Immature natural killer cell (primary cell): ENCODE measurements at regions not wholly inside any gene's neighbourhood (a gene's known extent, or its start where the extent isn't known, plus 50 kb on each side); places are given as distances from the start of the nearest gene placed in this dataset.

Experiments used
- DNase-seq, 3 donors: peaks; one replicate each; pipeline ENCODE4 v3.0.0; 2022; ENCODE audit warnings: mixed read lengths in 1 of 3
- H3K27ac Mint-ChIP-seq, 6 donors: one replicate each; pipeline ENCODE4 v1.8.0; 2020; ENCODE audit warnings: mixed read lengths in 6 of 6, mild to moderate bottlenecking in 5 of 6, inconsistent platforms in 4 of 6, moderate library complexity in 3 of 6
- H3K27me3 Mint-ChIP-seq, 3 donors: one replicate each; pipeline ENCODE4 v1.8.0; 2020 to 2021; ENCODE audit warnings: low read depth in 3 of 3, mild to moderate bottlenecking in 3 of 3, mixed read lengths in 3 of 3, moderate library complexity in 3 of 3, inconsistent platforms in 1 of 3
- H3K36me3 Mint-ChIP-seq, 3 donors: one replicate each; pipeline ENCODE4 v1.8.0; 2020; ENCODE audit warnings: mixed read lengths in 3 of 3, inconsistent platforms in 2 of 3, mild to moderate bottlenecking in 2 of 3
- H3K4me1 Mint-ChIP-seq, 2 donors: one replicate each; pipeline ENCODE4 v1.8.0; 2020; ENCODE audit warnings: inconsistent platforms in 2 of 2, mild to moderate bottlenecking in 2 of 2, mixed read lengths in 2 of 2, moderate library complexity in 1 of 2
- H3K4me3 Mint-ChIP-seq, 5 donors: one replicate each; pipeline ENCODE4 v1.8.0; 2020; ENCODE audit warnings: mild to moderate bottlenecking in 5 of 5, mixed read lengths in 5 of 5, inconsistent platforms in 3 of 5, moderate library complexity in 3 of 5
- H3K9me3 Mint-ChIP-seq, 6 donors: one replicate each; pipeline ENCODE4 v1.8.0; 2020; ENCODE audit warnings: mild to moderate bottlenecking in 6 of 6, mixed read lengths in 6 of 6, inconsistent platforms in 4 of 6, moderate library complexity in 3 of 6

DNA sequence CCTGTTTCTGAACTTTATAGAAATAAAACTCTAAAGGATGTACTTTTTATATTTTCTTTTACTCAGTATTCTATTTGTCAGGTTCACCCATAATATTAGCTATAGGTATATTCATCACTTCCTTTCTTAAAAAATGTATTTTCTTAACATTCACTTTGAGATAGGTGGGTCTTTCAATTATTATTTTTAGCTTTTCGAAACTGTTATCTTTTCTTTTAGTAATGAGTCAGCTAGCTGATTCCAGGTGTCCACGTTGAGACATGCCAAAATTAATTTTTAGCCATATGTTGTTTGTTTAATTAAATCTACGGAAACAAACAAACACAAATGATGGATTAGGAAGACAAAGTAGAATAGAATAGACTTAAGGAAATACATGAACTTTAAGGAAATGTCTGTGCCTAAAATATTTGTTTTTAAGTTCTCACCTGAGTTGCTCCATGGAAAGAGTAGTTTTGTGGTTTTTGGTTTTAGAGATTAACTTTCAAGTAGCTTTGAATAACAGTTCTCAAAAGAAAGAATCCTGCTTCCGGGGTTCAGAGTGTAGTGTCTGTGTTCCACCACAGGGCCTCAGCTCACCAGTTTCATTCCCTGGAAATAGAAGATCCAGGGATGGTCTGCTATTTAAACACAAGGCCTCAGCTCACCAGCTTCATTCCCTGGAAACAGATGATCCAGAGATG lies 435.0 kb downstream of the HAO1 start:
- no peak for DNase-seq
- Mint-ChIP-seq H3K9me3 (peaks cover 0 to 9% (median 4%) of the 10 kb centered on the region in 6 donors), H3K4me1 (no peaks in the 10 kb centered on the region), H3K36me3 (no peaks in the 10 kb centered on the region), H3K4me3 (no peak overlapping the region), H3K27ac (no peak overlapping the region), H3K27me3 (peaks cover 0 to 3% (median 0%) of the 10 kb centered on the region in 3 donors)

DNA sequence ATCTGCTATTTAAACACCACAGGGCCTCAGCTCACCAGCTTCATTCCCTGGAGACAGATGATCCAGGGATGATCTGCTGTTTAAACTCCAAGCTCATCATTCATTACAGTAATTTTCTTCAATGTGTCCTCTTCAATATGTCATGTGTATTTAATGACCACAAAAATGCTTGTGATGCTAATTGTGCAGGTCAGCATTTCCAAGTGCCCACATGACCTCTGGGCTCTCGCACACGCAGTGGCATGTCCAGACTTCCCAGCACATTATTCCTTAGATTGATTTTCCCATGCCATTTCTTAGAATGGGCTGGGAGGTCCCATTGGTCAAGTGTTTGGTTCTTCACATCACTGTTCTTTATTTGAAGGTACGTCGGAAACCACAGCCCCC lies 434.4 kb downstream of the HAO1 start:
- H3K27me3 Mint-ChIP-seq: peaks cover 0 to 3% (median 0%) of the 10 kb centered on the region in 3 donors
- no peaks in the 10 kb centered on the region for H3K36me3 Mint-ChIP-seq
- H3K27ac Mint-ChIP-seq: no peak overlapping the region
- H3K4me1 Mint-ChIP-seq: no peaks in the 10 kb centered on the region
- no peak overlapping the region for H3K4me3 Mint-ChIP-seq
- no peak for DNase-seq
- H3K9me3 Mint-ChIP-seq: peaks cover 0 to 9% (median 4%) of the 10 kb centered on the region in 6 donors

DNA sequence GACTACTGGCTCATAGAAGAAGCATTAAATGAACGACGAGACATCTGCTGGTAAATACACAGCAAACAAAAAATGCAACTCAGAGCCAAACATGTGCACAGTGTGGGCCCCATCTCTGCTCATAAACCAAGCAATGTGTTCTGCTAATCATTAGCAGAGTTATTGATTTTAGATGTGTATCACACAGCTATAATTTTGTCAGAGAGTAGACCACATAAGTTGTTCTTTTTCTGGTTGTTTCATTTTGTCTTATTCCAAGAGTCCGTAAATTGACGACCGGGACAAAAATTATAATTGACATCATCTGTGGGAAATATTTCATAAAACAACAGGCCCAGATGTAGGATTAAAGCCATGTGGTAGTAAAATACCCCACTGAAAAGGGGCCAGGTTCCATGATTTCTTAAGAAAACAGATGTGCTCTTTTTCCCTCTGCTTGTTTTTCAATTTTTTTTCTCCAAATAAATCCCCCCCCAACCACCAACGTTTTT lies 423.6 kb downstream of the HAO1 start:
- H3K9me3 Mint-ChIP-seq: peaks cover 2 to 15% (median 8%) of the 10 kb centered on the region in 6 donors
- H3K27me3 Mint-ChIP-seq: peaks cover 0 to 3% (median 0%) of the 10 kb centered on the region in 3 donors
- H3K4me3 Mint-ChIP-seq: no peak overlapping the region
- H3K36me3 Mint-ChIP-seq: no peaks in the 10 kb centered on the region
- H3K27ac Mint-ChIP-seq: no peak overlapping the region
- DNase-seq: no peak
- no peaks in the 10 kb centered on the region for H3K4me1 Mint-ChIP-seq

DNA sequence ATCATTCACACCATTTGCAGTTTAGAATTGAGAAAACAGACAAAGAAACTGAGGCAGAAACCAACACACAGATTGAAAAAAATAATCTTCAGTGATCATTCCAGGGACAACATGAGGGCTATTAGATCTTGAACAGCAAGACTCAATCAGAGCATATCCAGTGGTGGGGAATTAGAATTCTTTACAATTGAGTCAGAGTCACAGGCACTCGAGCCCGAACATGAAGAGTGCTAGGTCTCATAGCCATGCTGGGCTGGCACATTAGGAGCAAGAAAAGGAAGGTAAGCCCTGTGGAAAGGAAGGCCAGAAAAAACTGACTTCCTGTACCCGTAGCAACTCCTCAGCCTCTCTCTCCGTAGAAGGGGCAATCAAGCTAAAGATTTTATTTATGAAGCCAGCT lies 419.9 kb downstream of the HAO1 start:
- peaks cover 0 to 2% (median 1%) of the 10 kb centered on the region in 3 donors for H3K27me3 Mint-ChIP-seq
- H3K4me3 Mint-ChIP-seq: no peak overlapping the region
- peaks cover 2 to 25% (median 8%) of the 10 kb centered on the region in 6 donors for H3K9me3 Mint-ChIP-seq
- no peak for DNase-seq
- H3K4me1 Mint-ChIP-seq: no peaks in the 10 kb centered on the region
- H3K27ac Mint-ChIP-seq: no peak overlapping the region
- H3K36me3 Mint-ChIP-seq: no peaks in the 10 kb centered on the region

DNA sequence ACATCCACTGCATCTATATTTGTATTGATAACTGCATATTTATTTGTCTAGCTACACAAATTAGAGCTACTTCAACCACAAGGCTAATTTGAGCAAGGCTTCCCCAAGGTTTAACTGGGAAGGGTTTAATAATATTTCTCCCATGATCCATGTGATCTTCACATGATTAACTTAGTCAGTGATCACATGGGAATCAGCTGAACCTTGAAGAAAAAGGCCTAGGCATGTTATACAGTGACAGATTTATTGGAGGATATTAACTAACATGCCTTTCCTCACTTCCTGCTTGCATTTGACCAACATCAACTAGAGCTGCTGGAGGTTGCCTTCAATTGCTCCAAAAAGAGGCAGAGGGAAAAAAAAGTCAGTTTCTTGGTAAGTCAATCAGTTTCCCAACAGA lies 417.0 kb downstream of the HAO1 start:
- no peak for DNase-seq
- H3K36me3 Mint-ChIP-seq: no peaks in the 10 kb centered on the region
- no peak overlapping the region for H3K27ac Mint-ChIP-seq
- H3K9me3 Mint-ChIP-seq: peaks cover 8 to 25% (median 12%) of the 10 kb centered on the region in 6 donors
- H3K4me3 Mint-ChIP-seq: no peak overlapping the region
- no peaks in the 10 kb centered on the region for H3K4me1 Mint-ChIP-seq
- peaks cover 0 to 1% (median 1%) of the 10 kb centered on the region in 3 donors for H3K27me3 Mint-ChIP-seq

DNA sequence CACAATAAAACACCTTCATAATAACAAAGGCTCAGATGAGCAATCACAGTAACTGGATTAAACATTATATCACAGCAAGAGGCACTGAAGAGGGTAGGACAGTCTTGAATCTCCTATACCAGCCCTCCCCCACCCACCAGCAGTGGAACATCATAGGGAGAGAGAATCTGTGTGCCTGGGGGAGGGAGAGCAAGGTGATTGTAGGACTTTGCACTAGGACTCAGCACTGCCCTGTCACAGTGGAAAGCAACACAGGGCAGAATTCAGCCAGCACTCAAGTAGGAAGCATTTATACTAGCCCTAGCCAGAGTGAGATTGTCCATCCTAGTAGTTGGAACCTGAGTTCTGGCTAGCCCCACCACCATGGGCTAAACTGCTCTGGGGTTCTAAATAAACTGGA lies 400.2 kb downstream of the HAO1 start:
- Mint-ChIP-seq H3K27me3 (no peaks in the 10 kb centered on the region), H3K4me3 (no peak overlapping the region), H3K9me3 (peaks cover 8 to 27% (median 15%) of the 10 kb centered on the region in 6 donors), H3K27ac (no peak overlapping the region), H3K36me3 (no peaks in the 10 kb centered on the region), H3K4me1 (no peaks in the 10 kb centered on the region)
- DNase-seq: no peak

DNA sequence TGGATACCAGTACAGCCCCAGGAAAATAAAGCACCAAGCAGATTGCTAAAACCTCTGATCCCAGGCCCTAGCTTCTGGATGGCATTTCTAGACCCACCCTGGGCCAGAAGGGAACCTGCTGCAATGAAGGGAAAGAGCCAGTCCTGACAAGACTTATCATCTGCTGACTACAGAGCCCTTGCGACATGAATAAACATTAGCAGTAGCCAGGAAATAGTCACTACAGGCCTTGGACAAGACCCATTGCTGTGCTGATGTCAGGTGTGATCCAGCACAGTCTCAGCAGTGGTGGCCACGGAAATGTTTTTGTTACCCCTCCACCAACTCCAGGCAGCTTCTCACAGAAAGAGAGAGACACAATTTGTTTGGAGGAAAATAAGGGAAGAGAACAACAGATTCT lies 399.3 kb downstream of the HAO1 start:
- H3K4me3 Mint-ChIP-seq: no peak overlapping the region
- DNase-seq: no peak
- H3K4me1 Mint-ChIP-seq: no peaks in the 10 kb centered on the region
- no peaks in the 10 kb centered on the region for H3K36me3 Mint-ChIP-seq
- H3K9me3 Mint-ChIP-seq: peaks cover 5 to 27% (median 18%) of the 10 kb centered on the region in 6 donors
- no peak overlapping the region for H3K27ac Mint-ChIP-seq
- no peaks in the 10 kb centered on the region for H3K27me3 Mint-ChIP-seq

DNA sequence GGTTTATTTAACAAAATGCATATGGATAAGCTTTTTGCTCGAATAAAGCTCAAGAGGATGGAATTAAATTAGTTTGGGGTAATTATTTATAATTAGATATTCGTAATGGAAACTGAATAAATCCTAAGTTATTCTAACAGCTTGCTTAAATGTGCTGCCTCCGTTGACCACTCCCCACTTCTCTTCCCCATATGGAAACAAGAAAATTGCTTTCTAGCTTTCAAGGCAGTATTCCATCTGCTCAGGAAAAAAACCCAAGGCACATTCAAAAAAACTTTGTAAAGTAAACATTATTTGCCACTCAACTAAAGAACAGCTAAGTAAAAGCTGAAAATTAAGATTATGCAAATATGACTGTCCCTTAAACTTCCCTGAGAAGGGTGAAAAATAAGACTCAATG lies 369.2 kb downstream of the HAO1 start:
- peaks cover 0 to 22% (median 6%) of the 10 kb centered on the region in 6 donors for H3K9me3 Mint-ChIP-seq
- H3K36me3 Mint-ChIP-seq: no peaks in the 10 kb centered on the region
- H3K4me3 Mint-ChIP-seq: no peak overlapping the region
- H3K27ac Mint-ChIP-seq: no peak overlapping the region
- peaks cover 0 to 1% (median 0%) of the 10 kb centered on the region in 3 donors for H3K27me3 Mint-ChIP-seq
- no peaks in the 10 kb centered on the region for H3K4me1 Mint-ChIP-seq
- no peak for DNase-seq

DNA sequence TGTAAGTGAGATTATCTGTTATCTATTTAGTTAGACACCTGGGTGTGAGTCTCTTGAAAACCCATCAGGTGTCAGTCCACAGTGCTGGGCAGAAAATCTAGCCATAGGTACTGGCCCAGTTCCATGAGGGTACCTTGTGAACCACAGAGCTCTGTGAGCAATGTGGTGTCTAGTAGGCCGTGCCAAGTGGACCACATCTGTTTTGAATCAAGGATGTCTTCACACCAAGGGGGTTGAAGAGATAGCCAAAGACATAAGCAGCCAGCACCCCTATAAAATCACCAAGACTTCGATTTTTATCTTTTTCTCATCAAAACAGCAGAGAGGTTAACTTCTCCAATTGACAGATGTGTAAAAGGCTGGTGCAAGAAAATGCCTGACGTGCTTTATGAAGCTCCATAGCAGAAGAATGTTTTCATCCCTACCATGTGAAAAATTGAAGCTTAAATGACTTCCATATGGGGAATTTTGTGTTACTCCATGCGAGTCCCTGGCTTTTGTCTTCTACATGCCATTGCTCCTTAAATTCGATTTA lies 368.7 kb downstream of the HAO1 start:
- Mint-ChIP-seq H3K27me3 (peaks cover 0 to 1% (median 0%) of the 10 kb centered on the region in 3 donors), H3K9me3 (peaks cover 0 to 20% (median 7%) of the 10 kb centered on the region in 6 donors), H3K4me1 (no peaks in the 10 kb centered on the region)

DNA sequence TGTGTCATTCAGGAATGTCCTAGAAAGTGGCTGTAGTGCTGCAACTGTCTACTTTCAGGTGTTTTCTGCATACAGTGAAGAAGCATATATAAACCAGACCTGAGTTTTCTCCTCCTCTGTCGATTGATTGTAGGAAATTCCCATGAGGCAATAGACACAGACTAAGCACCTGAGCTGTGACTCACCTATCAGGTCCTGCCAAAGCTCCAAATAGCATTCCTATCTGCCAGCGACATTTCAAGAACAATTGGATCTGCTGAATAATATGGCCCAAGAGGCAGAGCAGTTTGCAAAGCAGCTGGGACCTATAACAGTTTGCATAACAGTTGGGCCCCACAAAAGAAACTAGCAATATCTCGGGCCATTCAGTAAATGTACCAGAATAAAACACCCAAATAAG lies 360.4 kb downstream of the HAO1 start:
- Mint-ChIP-seq H3K4me3 (no peak overlapping the region), H3K36me3 (no peaks in the 10 kb centered on the region), H3K4me1 (no peaks in the 10 kb centered on the region), H3K9me3 (peaks cover 0 to 20% (median 3%) of the 10 kb centered on the region in 6 donors), H3K27ac (no peak overlapping the region), H3K27me3 (no peaks in the 10 kb centered on the region)
- no peak for DNase-seq

More for the DNA sequence above, 368.7 kb downstream of the HAO1 start:
- Mint-ChIP-seq H3K4me3 (no peak overlapping the region), H3K27ac (no peak overlapping the region), H3K36me3 (no peaks in the 10 kb centered on the region)
- DNase-seq: no peak

DNA sequence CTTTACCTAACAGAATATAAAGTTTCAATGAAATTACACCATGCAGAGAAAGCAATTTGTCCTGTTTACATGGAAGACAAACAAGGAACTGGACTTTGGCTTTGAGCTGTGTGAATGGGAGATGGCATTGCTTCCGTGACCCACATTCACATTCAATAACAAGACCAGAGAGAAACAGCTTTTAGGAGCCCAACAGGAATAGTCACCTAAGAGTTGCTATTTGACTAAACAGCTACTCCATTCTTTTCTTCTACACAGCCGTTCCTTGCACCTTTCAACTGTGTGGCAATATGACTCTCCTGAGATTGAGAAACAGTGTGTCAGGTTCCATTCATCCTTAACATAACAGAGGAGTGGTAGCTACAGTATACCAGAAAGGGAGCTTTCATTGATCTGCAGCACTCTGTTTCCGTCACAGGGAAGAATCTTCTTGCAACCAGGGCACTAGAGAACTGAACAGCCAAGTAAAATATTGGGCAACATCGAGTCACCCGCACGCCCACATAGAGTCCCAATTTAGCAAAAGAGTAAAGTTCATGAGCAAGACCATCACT lies 355.1 kb downstream of the HAO1 start:
- H3K9me3 Mint-ChIP-seq: peaks cover 0 to 8% (median 5%) of the 10 kb centered on the region in 6 donors
- no peaks in the 10 kb centered on the region for H3K4me1 Mint-ChIP-seq
- H3K36me3 Mint-ChIP-seq: peaks cover 0 to 3% (median 0%) of the 10 kb centered on the region in 3 donors
- H3K27me3 Mint-ChIP-seq: no peaks in the 10 kb centered on the region
- no peak for DNase-seq
- no peak overlapping the region for H3K27ac Mint-ChIP-seq
- no peak overlapping the region for H3K4me3 Mint-ChIP-seq

DNA sequence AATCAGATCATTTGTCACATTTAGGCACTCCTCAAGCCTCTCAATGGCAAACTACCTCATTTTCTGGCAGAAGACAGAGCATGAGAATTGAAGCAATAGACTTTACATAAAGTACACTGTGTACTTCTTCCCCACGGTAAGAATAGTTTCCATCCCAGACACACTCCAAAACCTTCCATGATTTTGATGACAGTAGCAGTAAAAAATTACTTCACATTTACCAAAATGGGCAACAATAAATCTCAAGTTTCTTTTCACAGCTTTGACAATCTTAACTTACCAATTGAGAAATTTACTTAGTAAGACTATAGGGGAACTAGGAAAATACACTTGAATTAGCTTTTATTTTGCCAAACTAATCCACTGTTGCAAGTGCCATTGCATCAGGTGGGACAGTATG lies 353.8 kb downstream of the HAO1 start:
- Mint-ChIP-seq H3K4me3 (no peak overlapping the region), H3K36me3 (peaks cover 0 to 3% (median 0%) of the 10 kb centered on the region in 3 donors), H3K27me3 (no peaks in the 10 kb centered on the region), H3K9me3 (peaks cover 0 to 8% (median 5%) of the 10 kb centered on the region in 6 donors), H3K27ac (no peak overlapping the region), H3K4me1 (no peaks in the 10 kb centered on the region)
- DNase-seq: no peak

DNA sequence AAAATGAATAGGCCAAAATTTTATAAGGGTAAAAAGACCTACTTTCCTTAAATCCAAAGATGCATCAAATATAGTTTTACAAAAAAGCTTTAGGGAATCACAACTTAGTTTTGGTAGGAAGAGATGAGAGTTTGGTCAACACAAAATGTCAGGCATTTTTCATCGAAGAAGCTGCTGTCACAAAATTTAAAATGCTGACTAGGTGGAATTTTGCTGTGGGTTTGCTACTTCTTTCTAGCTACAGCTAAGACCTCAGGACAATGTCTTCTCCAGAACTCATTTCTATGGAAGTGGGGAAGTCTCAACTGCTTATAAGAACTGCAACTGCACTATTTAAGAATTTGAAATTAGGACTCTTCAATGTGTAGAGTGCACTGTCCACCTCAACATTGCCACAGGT lies 351.1 kb downstream of the HAO1 start:
- Mint-ChIP-seq H3K36me3 (peaks cover 0 to 3% (median 0%) of the 10 kb centered on the region in 3 donors), H3K4me3 (no peak overlapping the region), H3K9me3 (peaks cover 0 to 8% (median 5%) of the 10 kb centered on the region in 6 donors), H3K27me3 (no peaks in the 10 kb centered on the region), H3K4me1 (no peaks in the 10 kb centered on the region), H3K27ac (no peak overlapping the region)
- no peak for DNase-seq

DNA sequence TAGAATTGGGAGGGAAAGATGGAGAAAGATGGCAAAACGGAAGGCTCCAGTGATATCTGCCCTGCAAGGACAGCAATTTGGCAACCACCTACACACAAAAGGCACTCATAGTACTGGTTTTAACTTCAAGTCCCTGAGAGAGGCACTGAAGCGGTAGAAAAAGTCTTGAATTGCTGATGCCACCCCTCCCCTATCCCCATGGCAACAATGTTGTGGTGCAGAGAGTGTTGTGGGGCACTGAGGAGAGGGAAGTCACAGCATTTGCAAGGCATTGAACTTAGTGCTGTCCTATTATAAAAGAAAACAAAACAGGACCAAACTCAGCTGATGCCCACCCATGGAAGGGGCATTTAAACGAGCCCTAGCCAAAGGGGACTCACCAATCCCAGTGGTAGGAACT lies 343.7 kb downstream of the HAO1 start:
- DNase-seq: no peak
- Mint-ChIP-seq H3K27ac (no peak overlapping the region), H3K4me3 (no peak overlapping the region), H3K36me3 (peaks cover 0 to 2% (median 0%) of the 10 kb centered on the region in 3 donors), H3K9me3 (peaks cover 6 to 29% (median 9%) of the 10 kb centered on the region in 6 donors), H3K27me3 (no peaks in the 10 kb centered on the region), H3K4me1 (no peaks in the 10 kb centered on the region)
